ENCODE measurements at regions not wholly inside any gene's neighbourhood (a gene's known extent, or its start where the extent isn't known, plus 50 kb on each side); places are given as distances from the start of the nearest gene placed in this dataset.

- TF ChIP-seq ZNF565 (CRISPR knock-in tag; conservative IDR thresholded peaks at IDR 0.05; ENCODE audit: low read depth): no peak
- TF ChIP-seq TSHZ2 (CRISPR knock-in tag; IDR thresholded peaks at IDR 0.05): no peak
- no peak for TF ChIP-seq PATZ1 (CRISPR knock-in tag; IDR thresholded peaks at IDR 0.05; ENCODE audit: borderline replicate concordance)
- no peak for TF ChIP-seq ISL1 (CRISPR knock-in tag; IDR thresholded peaks at IDR 0.05)
- TF ChIP-seq TCF4 (CRISPR knock-in tag; IDR thresholded peaks at IDR 0.05; ENCODE audit: borderline replicate concordance): no peak
- no peak for TF ChIP-seq RARB (CRISPR knock-in tag; IDR thresholded peaks at IDR 0.05)
- no peak for TF ChIP-seq CREB5 (CRISPR knock-in tag; IDR thresholded peaks at IDR 0.05; ENCODE audit: low read depth)
- no peak for TF ChIP-seq ZFP3 (CRISPR knock-in tag; IDR thresholded peaks at IDR 0.05)
- no peak for TF ChIP-seq OSR1 (CRISPR knock-in tag; IDR thresholded peaks at IDR 0.05)
- no peak for TF ChIP-seq ARNTL (CRISPR knock-in tag; IDR thresholded peaks at IDR 0.05; ENCODE audit: borderline replicate concordance, low read depth)
- TF ChIP-seq BACH2 (CRISPR knock-in tag; IDR thresholded peaks at IDR 0.05; ENCODE audit: borderline replicate concordance): no peak
- TF ChIP-seq TOX (CRISPR knock-in tag; IDR thresholded peaks at IDR 0.05; ENCODE audit: borderline replicate concordance): no peak
- no peak for TF ChIP-seq POU6F1 (CRISPR knock-in tag; IDR thresholded peaks at IDR 0.05; ENCODE audit: borderline replicate concordance, low read depth)
Measured at GRCh38 chr1:88462488-88463261, 221.4 kb upstream of the PKN2 start.
